GM23338 (cell line): ENCODE measurements at regions not wholly inside any gene's neighbourhood (a gene's known extent, or its start where the extent isn't known, plus 50 kb on each side); places are given as distances from the start of the nearest gene placed in this dataset.

Source experiments
- CTCF ChIP-seq, 2 experiments: fragments of 200-600 bp in 1 of 2; sonication (generic) in 1 of 2; conservative IDR thresholded peaks; 2 replicates each; pipeline versions ENCODE4 v1.5.1 to v1.6.1; 2016 to 2017; ENCODE audit warnings: antibody characterized with exemption in 2 of 2, low read depth in 2 of 2, mild to moderate bottlenecking in 2 of 2, moderate library complexity in 1 of 2
- EZH2 ChIP-seq: fragments of 200-600 bp; sonication (generic); IDR thresholded peaks from one replicate; pipeline ENCODE4 v1.8.0; 2017; ENCODE audit warnings: antibody characterized with exemption, mild to moderate bottlenecking, low read depth; ENCODE audit not compliant: unreplicated experiment
- NANOG ChIP-seq: IDR thresholded peaks from 2 replicates; pipeline ENCODE4 v1.6.1; 2016; ENCODE audit warnings: antibody characterized with exemption, borderline replicate concordance
- POLR2AphosphoS5 ChIP-seq: IDR thresholded peaks from 2 replicates; pipeline ENCODE4 v1.6.1; 2016; ENCODE audit warnings: antibody characterized with exemption, low read depth
- REST ChIP-seq: IDR thresholded peaks from one replicate; pipeline ENCODE4 v1.6.1; 2018; ENCODE audit warnings: antibody characterized with exemption; ENCODE audit not compliant: unreplicated experiment
- ZNF114 ChIP-seq: fragments of 250-450 bp; sonication (Bioruptor Pico); IDR thresholded peaks from 2 replicates; pipeline ENCODE4 v1.5.0; 2020; ENCODE audit warnings: mild to moderate bottlenecking, moderate library complexity

GRCh38 chr11:8839306-8839956 lies 71.6 kb upstream of the AKIP1 start:
- TF ChIP-seq NANOG = no peak
- no peak for TF ChIP-seq CTCF (conservative IDR thresholded peaks at IDR 0.05; ENCODE audit: low read depth in 2 of 2)
- no peak for TF ChIP-seq ZNF114 (CRISPR knock-in tag)
- TF ChIP-seq POLR2AphosphoS5 = no peak
- TF ChIP-seq EZH2 = no peak
- no peak for TF ChIP-seq REST
